ENCODE measurements at regions not wholly inside any gene's neighbourhood (a gene's known extent, or its start where the extent isn't known, plus 50 kb on each side); places are given as distances from the start of the nearest gene placed in this dataset.

DNA sequence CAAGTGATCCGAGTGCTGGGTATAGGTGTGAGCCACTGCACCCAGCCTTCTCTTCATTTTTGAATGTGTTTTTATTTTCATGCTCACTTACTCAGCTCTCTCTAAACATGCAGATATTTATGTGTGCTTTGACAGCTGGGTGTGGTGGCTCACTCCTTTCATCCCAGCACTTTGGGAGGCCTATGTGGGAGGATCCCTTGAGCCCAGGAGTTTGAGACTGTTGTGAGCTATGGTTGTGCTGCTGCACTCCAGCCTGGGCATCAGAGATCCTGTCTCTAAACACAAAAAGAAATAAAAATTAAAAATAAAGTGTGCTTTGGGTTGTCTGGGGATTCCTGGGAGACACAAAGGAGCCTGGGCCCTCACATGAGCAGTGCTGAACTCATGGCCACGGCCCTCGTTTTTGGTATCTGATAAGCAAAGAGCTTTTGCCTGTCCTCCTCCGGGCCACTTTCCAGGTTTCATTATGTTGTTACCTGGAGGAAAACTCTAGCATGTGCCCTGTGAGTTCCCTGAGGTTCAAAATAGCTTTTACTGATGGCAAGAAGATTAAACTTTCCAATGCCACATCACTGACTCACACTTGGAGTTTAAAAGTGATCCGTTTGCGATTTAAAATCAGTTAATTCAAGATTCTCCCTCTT is 78.5 kb downstream of the CD164 start:
- TF ChIP-seq EZH2 (IDR thresholded peaks at IDR 0.05; ENCODE audit: low read depth): no peak
- TF ChIP-seq, protein P1, sequence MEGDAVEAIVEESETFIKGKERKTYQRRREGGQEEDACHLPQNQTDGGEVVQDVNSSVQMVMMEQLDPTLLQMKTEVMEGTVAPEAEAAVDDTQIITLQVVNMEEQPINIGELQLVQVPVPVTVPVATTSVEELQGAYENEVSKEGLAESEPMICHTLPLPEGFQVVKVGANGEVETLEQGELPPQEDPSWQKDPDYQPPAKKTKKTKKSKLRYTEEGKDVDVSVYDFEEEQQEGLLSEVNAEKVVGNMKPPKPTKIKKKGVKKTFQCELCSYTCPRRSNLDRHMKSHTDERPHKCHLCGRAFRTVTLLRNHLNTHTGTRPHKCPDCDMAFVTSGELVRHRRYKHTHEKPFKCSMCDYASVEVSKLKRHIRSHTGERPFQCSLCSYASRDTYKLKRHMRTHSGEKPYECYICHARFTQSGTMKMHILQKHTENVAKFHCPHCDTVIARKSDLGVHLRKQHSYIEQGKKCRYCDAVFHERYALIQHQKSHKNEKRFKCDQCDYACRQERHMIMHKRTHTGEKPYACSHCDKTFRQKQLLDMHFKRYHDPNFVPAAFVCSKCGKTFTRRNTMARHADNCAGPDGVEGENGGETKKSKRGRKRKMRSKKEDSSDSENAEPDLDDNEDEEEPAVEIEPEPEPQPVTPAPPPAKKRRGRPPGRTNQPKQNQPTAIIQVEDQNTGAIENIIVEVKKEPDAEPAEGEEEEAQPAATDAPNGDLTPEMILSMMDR (conservative IDR thresholded peaks at IDR 0.05): no peak

All from PC-9 (cell line).